GM19324 (cell line): ENCODE measurements at regions not wholly inside any gene's neighbourhood (a gene's known extent, or its start where the extent isn't known, plus 50 kb on each side); places are given as distances from the start of the nearest gene placed in this dataset.
"Not testable (repeated sequence)": the region's sequence is repeated elsewhere in the genome, so short reads cannot be mapped to it uniquely, and the experiment has no call there.

ENCODE experiments used
- ATAC-seq: cut with Tn5 transposase; IDR thresholded peaks from one replicate; pipeline ENCODE4 v1.9.1; 2021; ENCODE audit warnings: mild to moderate bottlenecking, moderate library complexity; ENCODE audit not compliant: unreplicated experiment, low FRiP score

GRCh38 chr21:17044696-17045095, 468.1 kb upstream of the CXADR start:
- no peak for ATAC-seq

- no peak for ATAC-seq
Measured at GRCh38 chr21:17045214-17045853, 467.5 kb upstream of the CXADR start.

GRCh38 chr21:17048974-17049373, 463.9 kb upstream of the CXADR start:
- no peak for ATAC-seq

- no peak for ATAC-seq
Measured at GRCh38 chr21:17050156-17050555, 462.7 kb upstream of the CXADR start.

GRCh38 chr21:17050646-17051045, 462.2 kb upstream of the CXADR start:
- ATAC-seq: no peak

GRCh38 chr21:17051054-17051453, 461.8 kb upstream of the CXADR start:
- no peak for ATAC-seq

- ATAC-seq: no peak
Measured at GRCh38 chr21:17053321-17053720, 459.5 kb upstream of the CXADR start.

GRCh38 chr21:17059936-17060335, 452.9 kb upstream of the CXADR start:
- no peak for ATAC-seq

GRCh38 chr21:17066006-17066405, 446.8 kb upstream of the CXADR start:
- ATAC-seq: no peak

GRCh38 chr21:17071093-17071492, 441.8 kb upstream of the CXADR start:
- no peak for ATAC-seq

- ATAC-seq: no peak
Measured at GRCh38 chr21:17081193-17081592, 431.6 kb upstream of the CXADR start.

GRCh38 chr21:17082843-17083483, 429.9 kb upstream of the CXADR start:
- no peak for ATAC-seq

GRCh38 chr21:17085707-17086106, 427.1 kb upstream of the CXADR start:
- no peak for ATAC-seq

GRCh38 chr21:17088500-17088899, 424.3 kb upstream of the CXADR start:
- ATAC-seq: no peak

GRCh38 chr21:17089091-17089491, 423.8 kb upstream of the CXADR start:
- no peak for ATAC-seq

GRCh38 chr21:17101696-17102095, 411.1 kb upstream of the CXADR start:
- no peak for ATAC-seq

- no peak for ATAC-seq
Measured at GRCh38 chr21:17105932-17106331, 406.9 kb upstream of the CXADR start.

- ATAC-seq: no peak
Measured at GRCh38 chr21:17114045-17114444, 398.8 kb upstream of the CXADR start.

GRCh38 chr21:17118638-17119384, 394.0 kb upstream of the CXADR start:
- ATAC-seq: no peak

GRCh38 chr21:17119466-17120297, 393.2 kb upstream of the CXADR start:
- no peak for ATAC-seq

- not testable (repeated sequence) for ATAC-seq
Measured at GRCh38 chr21:17127395-17127794, 385.4 kb upstream of the CXADR start.
